Osteocyte (in vitro differentiated cells): ENCODE measurements at regions not wholly inside any gene's neighbourhood (a gene's known extent, or its start where the extent isn't known, plus 50 kb on each side); places are given as distances from the start of the nearest gene placed in this dataset.

Experiments used
- DNase-seq: peaks from one replicate; pipeline ENCODE4 v3.0.0; 2021; ENCODE audit warnings: mixed read lengths; ENCODE audit not compliant: unreplicated experiment; ENCODE audit errors: extremely low spot score
- H3K27ac Mint-ChIP-seq: one replicate; pipeline ENCODE4 v1.8.0; 2021; ENCODE audit warnings: mild to moderate bottlenecking, mixed read lengths; ENCODE audit not compliant: unreplicated experiment
- H3K27me3 Mint-ChIP-seq: one replicate; pipeline ENCODE4 v1.8.0; 2021; ENCODE audit warnings: mixed read lengths; ENCODE audit not compliant: unreplicated experiment
- H3K36me3 Mint-ChIP-seq: one replicate; pipeline ENCODE4 v1.8.0; 2021; ENCODE audit warnings: mixed read lengths; ENCODE audit not compliant: unreplicated experiment
- H3K4me1 Mint-ChIP-seq: one replicate; pipeline ENCODE4 v1.8.0; 2021; ENCODE audit warnings: mixed read lengths; ENCODE audit not compliant: unreplicated experiment
- H3K4me3 Mint-ChIP-seq: one replicate; pipeline ENCODE4 v1.8.0; 2021; ENCODE audit warnings: mild to moderate bottlenecking, moderate library complexity, mixed read lengths; ENCODE audit not compliant: unreplicated experiment
- H3K9me3 Mint-ChIP-seq: one replicate; pipeline ENCODE4 v1.8.0; 2021; ENCODE audit warnings: mixed read lengths; ENCODE audit not compliant: unreplicated experiment
- TF ChIP-seq, protein P1 (sequence below): fragments of 200-600 bp; sonication (generic); IDR thresholded peaks from 2 replicates; pipeline ENCODE4 v1.5.0; 2021; ENCODE audit warnings: antibody characterized with exemption, mild to moderate bottlenecking, moderate library complexity

DNA sequence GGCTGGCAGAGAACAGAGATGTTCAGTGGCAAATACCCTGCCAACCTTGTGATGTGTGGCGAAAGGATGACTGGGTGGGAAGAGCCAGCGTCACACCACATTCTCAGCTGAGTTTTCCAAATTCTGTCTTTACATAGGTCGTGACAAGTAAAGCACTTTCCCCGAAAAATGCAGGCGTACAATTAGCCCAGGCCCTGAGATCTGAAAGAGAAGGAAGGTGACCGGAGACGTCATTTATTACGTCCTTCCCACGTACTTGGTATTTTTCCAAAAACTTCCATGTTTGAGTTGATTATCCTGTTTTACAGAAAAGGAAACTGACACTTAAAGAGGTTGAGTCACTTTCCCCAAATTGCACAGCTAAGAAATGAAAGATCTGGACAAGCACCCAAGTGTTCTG, 413.3 kb downstream of the PRDM2 start:
- Mint-ChIP-seq H3K4me1 (no peaks in the 10 kb centered on the region), H3K27me3 (no peaks in the 10 kb centered on the region), H3K36me3 (no peaks in the 10 kb centered on the region), H3K9me3 (peaks cover 16% of the 10 kb centered on the region), H3K4me3 (no peak overlapping the region), H3K27ac (no peak overlapping the region)
- DNase-seq, result no peak
- TF ChIP-seq, protein P1, sequence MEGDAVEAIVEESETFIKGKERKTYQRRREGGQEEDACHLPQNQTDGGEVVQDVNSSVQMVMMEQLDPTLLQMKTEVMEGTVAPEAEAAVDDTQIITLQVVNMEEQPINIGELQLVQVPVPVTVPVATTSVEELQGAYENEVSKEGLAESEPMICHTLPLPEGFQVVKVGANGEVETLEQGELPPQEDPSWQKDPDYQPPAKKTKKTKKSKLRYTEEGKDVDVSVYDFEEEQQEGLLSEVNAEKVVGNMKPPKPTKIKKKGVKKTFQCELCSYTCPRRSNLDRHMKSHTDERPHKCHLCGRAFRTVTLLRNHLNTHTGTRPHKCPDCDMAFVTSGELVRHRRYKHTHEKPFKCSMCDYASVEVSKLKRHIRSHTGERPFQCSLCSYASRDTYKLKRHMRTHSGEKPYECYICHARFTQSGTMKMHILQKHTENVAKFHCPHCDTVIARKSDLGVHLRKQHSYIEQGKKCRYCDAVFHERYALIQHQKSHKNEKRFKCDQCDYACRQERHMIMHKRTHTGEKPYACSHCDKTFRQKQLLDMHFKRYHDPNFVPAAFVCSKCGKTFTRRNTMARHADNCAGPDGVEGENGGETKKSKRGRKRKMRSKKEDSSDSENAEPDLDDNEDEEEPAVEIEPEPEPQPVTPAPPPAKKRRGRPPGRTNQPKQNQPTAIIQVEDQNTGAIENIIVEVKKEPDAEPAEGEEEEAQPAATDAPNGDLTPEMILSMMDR, result no peak

DNA sequence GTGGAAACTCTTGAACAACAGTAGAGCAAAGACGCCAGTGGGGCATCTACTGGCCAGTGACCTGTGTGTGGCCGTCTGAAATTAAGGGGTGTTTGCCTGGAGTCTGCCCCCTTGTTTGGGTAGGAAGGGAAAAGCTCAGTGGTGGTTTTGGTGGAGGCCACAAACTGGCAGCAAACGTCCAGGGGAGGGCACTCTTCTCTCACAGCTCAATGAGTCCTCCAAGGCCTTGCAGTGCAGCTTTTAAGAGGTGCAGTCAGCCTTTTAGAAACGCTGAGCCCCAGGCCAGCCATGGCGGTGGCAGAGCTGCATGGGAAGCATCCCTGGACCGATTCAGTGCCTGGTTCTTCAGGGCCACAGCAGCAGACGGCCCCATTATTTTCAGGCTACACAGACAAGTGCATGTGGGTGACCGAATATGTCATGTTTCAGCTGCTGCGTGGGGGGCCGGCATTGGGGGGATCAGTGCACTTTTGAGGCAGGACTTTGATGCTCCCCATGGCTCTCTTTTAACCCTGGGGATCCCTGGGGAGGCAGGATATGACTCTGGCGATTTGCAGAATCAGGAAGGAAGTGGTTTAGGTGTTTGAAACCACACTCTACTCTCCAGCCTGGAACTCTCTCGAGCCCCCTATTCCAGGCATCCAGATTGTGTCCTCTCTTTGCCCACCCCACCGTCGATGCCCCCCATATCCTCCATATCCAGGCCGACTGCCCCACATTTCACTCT, 414.0 kb downstream of the PRDM2 start:
- Mint-ChIP-seq H3K27me3 (no peaks in the 10 kb centered on the region), H3K4me1 (no peaks in the 10 kb centered on the region), H3K9me3 (peaks cover 16% of the 10 kb centered on the region), H3K27ac (no peak overlapping the region), H3K36me3 (no peaks in the 10 kb centered on the region), H3K4me3 (no peak overlapping the region)
- TF ChIP-seq, protein P1, result peak; percentile 41
- no peak for DNase-seq

DNA sequence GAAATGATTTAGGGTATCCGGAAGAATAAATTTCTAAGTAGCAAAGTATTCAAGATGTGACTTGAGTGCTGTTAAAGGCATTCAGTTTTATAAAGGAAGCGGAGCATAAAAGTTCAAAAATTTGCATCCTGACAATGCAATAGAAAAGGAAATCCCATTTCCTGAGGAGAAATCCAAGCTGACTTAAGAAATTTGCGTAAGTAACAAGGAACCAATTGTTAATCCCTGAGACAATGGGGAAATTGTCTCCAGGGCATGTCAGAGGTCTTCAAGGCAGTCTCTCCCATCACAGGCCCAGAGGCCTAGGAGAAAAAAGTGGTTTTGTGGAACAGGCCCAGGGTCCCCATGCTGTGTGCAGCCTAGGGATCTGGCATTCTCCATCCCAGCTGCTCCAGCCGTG, 416.0 kb downstream of the PRDM2 start:
- H3K27ac Mint-ChIP-seq, result no peak overlapping the region
- H3K27me3 Mint-ChIP-seq, result no peaks in the 10 kb centered on the region
- DNase-seq, result no peak
- TF ChIP-seq, protein P1, result no peak
- no peaks in the 10 kb centered on the region for H3K36me3 Mint-ChIP-seq
- H3K9me3 Mint-ChIP-seq, result peaks cover 26% of the 10 kb centered on the region
- H3K4me1 Mint-ChIP-seq, result no peaks in the 10 kb centered on the region
- no peak overlapping the region for H3K4me3 Mint-ChIP-seq

DNA sequence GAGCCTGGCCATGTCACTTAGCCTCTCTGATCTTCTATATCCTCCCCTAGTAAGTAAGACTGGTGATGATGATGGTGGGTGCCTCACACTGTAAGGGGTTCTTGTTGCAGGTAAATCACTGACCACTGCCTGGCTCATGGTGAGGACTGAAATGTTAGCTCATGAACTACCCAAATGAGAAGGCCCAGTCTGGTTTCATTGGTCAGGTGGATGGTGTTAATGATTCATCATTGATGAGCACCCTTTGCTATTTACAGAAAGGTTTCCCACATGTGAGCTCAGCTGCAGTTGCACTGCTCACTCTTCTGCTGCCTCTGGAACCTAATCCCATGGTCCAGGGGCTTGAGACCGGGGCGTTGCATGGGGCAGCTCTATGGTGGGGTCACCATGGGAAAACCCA, 417.7 kb downstream of the PRDM2 start:
- peaks cover 36% of the 10 kb centered on the region for H3K9me3 Mint-ChIP-seq
- H3K4me3 Mint-ChIP-seq, result no peak overlapping the region
- no peaks in the 10 kb centered on the region for H3K4me1 Mint-ChIP-seq
- TF ChIP-seq, protein P1, result no peak
- H3K36me3 Mint-ChIP-seq, result no peaks in the 10 kb centered on the region
- no peak overlapping the region for H3K27ac Mint-ChIP-seq
- no peaks in the 10 kb centered on the region for H3K27me3 Mint-ChIP-seq
- no peak for DNase-seq

DNA sequence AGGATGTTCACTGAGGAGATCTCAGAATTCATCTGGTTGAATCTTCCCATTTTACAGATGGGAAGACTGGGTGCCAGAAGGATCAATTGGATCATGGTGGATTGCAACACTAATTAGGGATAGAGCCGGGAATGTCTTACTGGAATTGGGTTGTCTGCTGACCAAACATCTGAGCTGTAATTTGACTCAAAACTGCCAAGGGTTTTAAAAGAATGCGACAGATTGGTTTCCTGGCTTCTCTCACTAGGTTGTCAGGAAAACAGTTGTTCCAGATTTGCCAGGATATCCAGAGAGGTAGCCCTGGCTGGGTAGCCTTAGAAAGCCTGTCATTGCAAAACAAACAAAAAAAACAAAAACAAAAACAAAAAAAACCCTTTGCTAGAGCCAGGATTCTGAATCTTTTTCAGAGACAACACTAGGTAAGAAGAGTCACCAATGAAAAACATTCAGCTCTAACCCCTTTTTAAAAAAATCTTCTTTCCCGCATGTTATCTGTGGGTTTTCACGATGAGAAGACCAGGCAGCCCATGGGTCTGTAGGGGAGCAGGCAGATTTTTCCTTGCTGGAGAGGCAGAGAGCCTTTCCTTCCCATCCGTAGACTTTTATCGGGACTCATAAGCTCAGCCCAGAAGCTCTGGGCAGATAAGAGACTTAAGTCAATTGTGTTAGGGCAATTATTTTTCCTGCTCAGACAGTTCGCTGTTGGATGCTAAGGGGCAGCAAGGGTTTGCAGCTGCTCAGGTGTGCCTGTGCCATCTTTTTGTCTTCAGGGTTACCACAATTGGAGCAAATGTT, 418.9 kb downstream of the PRDM2 start:
- H3K9me3 Mint-ChIP-seq, result peaks cover 40% of the 10 kb centered on the region
- no peaks in the 10 kb centered on the region for H3K27me3 Mint-ChIP-seq
- H3K27ac Mint-ChIP-seq, result no peak overlapping the region
- TF ChIP-seq, protein P1, result no peak
- no peak overlapping the region for H3K4me3 Mint-ChIP-seq
- no peak for DNase-seq
- no peaks in the 10 kb centered on the region for H3K4me1 Mint-ChIP-seq
- H3K36me3 Mint-ChIP-seq, result no peaks in the 10 kb centered on the region
